DMS153 treated with DMSO at 0.1 percent for 48 hours (cell line): ENCODE measurements at regions not wholly inside any gene's neighbourhood (a gene's known extent, or its start where the extent isn't known, plus 50 kb on each side); places are given as distances from the start of the nearest gene placed in this dataset.

ENCODE experiments used
- DNase-seq: peaks from one replicate; lab custom pipeline; 2025; ENCODE audit not compliant: unreplicated experiment; lab: John Stamatoyannopoulos, UW

DNA sequence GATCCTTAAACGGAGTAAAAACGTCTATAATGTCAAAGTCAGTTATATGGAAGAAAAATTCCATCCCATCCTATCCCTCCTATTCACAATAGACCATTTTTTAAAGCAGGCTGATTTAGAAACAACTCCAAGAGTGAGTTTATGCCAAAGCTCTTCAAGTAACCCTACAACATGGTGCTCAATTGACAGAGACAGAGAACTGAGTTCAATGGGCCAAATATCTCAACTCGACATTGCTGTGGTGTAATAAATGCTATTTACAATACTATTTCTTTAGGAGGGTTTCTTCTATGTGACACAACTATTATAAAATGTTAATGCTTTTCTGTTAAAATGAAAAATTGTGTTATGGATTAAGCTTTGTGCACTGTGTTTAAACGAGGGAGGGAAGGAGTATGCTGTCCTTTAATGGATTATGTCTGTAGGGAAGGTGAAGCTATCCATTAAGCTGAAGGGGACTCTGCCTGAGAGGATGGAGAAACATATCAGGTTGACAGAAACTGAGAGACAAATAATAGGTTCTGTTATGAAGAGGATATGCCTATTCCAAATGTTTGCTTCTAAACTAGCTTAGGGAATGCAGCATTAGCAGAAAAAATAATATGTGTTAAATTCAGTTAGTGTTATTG lies 362.5 kb upstream of the CHRM3 start:
- no peak for DNase-seq

DNA sequence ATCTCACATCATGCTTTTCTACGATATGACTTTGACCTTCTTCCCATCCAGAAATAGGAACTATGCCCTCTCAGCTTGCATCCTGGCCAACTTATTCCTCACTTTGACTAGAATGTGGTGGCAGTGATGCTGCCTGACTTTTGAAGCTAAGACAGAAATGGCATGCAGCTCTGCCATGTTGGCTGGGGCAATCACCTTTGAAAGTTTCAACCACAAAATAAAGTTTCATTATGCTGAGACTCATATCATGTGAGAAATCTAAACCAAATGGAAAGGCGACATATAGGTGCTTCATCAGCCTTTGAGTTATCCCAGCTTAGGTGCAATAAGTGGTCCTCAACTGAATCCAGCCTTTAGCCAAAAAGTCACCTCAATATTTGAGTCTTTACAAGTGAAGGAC lies 370.0 kb upstream of the CHRM3 start:
- DNase-seq, result no peak

DNA sequence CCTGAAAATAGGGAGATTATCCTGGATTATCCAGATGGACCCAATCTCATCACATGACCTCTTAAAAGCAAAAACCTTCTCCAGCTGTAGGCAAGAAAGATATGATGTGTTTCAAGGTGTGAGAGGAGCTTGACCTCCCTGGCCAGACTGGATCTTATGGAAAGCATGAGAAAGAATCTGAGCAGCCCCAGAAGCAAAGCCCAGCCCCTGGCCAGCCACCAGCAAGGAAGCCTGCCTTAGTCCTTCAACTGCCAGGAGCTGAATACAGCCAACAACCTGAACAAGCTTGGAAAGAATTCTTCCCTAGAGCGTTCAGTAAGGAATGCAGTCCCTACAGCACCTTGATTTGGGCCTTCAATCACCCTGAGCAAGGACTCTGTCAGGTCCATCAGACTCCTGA lies 375.0 kb upstream of the CHRM3 start:
- no peak for DNase-seq

DNA sequence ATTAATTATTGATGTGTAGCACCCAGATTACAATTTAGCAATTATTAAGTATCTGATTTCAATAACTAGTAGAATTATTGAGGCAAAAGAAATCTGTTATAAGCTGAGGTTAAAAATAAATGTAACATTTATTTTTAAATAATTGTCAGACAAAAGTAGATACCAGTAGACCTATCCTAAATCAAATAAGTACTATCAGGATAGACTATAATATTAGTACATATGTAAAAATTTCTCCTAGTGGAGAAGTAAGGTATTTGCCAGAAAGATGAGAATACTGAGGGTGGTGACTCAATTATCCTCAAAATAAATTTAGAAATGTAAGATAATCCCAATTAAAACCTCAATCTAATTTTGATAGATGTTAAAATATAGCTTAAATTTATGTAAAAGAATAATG lies 377.8 kb upstream of the CHRM3 start:
- DNase-seq, result no peak

DNA sequence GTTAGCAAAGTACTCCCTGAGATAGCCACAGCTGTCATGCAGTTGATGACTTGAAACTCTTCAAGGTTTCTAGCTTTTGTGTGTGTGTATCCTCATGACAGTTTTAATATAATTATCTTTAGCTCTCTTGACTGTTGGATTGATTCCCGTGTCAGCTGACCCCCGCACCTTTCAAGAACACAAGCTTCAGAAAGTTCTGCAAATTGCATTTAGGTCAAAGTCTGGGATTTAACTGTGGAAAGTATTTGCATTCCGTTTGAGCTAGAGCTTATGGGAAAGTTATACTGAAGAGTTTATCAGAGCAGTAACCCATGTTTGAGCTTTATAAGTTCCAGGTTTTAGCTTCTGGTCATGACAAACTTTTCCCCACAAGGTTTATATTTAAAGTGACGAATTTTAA lies 380.1 kb upstream of the CHRM3 start:
- no peak for DNase-seq

DNA sequence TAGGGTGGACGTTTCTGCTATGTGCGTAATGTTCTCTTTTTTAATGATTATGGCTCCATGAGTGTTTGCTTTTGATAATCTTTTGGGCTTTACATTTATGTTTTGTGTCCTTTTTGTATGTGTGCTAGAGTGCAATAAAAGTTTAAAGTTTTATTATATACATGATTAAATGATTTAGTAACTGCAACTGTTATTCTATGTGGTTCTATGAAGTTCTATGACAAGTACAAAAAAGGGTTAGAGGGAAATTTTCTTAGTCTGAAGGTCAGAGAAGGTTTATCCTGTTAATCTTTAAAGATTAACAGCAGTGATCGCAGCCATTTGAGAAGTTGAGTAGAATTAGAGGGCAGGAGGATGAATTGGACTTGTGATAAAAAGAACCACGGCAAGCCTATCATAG lies 386.4 kb upstream of the CHRM3 start:
- DNase-seq, result no peak

DNA sequence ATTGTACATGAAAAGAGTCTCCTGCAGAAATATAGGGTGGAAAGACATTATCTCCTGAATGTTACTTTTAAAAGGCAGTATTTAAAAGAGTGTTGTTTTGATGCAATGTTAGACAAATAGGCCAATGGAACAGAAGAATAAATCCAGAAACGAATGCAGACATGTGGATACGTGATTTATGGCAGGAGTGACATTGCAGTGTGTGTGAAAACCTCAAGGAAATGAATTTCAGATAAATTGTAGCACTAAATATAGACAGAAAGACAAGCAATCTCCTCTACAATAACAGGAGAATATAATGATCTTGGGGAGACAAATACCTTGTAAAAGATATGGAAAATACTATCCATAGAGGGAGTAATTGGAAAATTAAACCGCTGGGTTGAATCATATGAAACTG lies 387.8 kb upstream of the CHRM3 start:
- DNase-seq, result no peak

DNA sequence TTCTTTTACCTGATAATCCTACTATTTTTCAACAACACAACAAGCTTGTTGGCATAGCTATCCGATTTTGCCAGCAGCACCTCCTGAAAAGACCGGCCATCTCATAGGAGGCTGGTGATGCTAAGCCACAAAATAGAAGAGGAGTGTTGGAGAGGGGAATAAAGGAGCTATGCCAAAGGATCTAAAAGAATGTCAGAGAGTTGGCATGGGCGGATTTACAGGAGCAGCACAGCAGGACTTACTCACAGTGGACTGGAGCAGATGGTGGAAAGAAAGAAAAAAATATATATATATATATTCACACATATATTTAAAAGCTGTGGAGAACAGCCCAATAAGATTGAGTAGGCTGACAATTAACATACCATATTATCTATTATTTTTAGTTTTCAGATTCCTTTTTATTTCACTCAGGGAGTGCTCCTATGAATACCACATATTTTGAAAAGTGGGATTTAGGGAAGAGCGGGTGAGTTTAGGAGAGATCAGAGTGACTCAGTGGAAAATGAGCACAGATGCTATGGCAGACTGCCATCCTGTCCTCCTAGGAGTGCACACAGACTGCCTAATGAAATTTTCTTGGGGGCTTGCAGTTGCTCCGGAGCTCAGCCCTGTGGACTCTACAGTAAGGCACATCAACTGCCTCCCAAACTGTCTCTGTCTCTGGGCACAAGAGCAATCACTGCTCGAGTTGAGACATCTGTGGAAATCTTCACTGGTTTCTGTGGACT lies 394.4 kb upstream of the CHRM3 start:
- no peak for DNase-seq

DNA sequence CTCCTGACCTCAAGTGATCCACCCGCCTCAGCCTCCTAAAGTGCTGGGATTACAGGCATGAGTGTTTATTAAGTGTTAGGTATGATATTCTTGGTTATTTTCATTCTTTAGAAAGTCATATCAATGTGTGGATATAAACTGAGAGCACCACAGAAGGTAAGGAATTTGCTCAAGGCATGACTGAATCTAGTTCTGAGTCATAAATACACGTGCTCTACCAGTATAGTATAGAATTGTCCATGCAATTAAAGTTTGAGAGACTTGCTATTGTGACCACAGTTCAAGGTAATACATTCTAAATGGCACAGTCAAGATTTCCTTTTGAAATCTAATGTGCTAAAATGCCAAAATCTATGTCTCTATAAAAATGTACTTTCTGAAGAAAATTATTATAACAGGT lies 401.1 kb upstream of the CHRM3 start:
- no peak for DNase-seq

DNA sequence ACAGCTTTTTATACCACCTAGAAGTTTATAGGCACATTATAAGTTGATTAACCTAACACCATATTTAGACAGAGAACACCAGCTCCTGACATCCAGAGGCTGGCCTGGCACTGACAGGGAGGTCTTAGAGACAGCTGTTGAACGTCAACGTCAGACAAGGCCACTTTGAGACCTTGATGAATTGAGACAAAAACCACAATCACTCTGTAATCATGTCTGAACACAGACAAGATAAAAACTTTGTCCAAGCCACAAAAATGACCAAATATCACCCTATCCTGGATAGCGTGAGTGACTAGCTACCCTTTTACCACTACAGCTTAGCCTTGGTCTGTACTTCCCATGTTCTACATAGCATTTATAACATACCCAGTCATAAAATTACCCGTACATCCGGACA lies 403.6 kb upstream of the CHRM3 start:
- DNase-seq, result no peak

DNA sequence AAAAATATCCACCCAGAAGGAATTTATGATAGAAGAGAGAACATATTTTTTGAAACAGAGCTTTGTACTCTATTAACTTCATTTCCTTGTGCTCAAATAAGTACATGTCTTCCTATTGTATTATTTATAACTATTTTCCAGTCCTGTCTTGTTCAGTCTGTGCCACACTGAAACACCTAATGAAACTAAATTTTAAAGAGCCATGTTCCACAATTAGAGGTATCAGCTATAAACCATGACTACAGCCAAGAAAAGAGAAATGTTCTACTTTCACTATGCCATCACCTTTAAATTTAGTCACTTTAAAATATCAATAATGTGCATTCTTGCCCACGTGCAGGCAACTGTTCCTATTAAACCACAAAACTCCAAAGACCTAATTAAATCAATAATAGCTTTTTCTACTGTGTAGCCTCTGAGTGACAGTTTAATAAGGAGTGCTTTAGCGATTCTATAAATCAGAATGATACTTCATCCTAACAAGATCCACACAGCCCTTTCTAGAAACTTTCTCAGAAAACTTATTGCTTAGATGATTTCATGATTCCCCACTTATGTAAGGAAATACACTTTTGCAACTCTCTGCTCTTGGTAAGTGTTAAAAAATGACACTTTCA lies 404.9 kb upstream of the CHRM3 start:
- DNase-seq, result no peak

DNA sequence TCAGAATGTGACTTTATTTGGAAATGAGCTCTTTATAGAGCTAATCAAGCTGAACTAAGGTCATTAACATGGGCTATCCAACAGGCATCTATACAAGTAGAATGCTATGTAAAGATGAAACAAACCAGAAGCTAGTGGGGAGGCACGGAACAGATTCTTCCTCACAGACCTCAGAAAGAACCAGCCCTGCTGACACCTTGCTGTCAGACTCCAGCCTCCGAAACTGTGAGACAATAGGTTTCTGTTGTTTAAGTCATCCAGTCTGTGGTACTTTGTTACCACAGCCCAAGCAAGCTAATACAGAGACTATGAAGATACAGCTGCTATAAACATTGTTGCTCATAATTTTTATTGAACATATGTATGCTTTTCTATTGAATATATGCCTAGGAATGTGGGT lies 406.3 kb upstream of the CHRM3 start:
- DNase-seq, result no peak

DNA sequence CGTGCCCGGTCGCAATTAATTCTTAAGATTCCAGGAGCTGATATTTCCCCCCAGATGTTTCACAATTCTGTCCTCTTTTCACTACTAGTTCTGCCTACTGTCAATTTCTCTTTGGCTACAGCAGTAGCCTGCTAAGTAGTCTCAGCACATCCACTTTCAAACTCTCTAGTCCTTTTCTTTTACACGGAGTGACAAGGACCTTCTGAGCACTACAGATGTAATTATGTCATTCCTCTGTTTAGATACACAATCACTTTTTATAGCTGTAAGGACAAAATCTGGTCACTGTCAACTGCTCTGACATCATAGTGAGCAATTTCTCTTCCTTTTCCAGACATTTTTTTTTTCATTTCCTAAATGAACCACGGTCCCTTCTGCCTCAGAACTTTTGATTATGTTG lies 421.7 kb upstream of the CHRM3 start:
- no peak for DNase-seq

DNA sequence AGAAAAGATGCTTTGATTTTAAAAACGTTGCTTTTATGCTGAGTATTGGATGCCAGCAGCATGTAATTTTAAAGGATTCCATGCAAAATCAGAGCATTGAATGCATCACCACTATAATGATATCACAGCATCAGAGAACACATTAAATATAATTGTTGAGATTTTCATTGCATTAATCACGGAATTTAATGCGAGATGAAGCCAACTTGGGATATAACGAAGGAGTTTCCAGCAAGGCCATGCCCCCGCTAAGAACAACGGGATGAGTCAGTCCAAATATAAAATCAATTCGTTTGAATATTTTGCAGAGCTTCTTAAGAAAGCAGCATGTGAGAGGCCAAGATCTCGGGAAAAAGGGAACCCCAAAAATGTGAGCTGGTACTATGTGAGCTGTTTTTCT lies 423.4 kb upstream of the CHRM3 start:
- no peak for DNase-seq

DNA sequence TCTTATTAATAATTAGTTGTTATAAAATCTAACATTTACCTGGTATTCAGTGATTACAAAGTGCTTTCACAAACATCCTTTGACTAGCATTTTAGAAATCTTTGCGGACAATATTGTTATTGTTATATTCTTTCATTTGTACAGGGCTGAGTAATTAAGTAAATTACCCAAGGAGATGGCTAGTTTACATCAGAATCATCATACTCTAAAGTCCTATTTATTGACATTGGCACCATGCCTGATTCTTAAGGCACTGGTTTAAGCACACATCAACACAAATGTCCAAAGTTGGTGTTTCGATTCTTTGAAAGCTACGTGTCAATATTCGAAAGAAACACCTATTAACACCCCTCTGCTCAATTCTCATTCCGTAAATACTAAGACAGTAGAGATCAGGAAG lies 424.6 kb upstream of the CHRM3 start:
- no peak for DNase-seq

DNA sequence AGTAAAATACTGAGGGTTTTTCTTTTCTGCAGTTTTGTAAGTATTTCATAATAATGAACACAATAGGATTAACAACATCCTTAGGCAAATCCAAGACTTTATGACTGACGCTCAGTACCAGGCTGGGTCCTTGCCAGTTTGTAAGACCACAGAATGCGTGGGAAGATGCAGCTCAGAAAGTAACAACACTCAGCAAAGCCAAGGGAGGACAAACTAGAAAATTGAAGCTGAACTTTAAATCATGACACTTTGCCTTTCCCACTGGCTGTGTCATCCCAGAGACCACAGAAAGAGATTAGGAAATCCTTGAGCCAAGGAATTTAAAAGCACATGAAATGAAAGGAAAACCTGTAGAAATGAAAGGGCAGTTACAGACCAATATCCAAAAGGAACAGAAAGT lies 426.3 kb upstream of the CHRM3 start:
- no peak for DNase-seq

DNA sequence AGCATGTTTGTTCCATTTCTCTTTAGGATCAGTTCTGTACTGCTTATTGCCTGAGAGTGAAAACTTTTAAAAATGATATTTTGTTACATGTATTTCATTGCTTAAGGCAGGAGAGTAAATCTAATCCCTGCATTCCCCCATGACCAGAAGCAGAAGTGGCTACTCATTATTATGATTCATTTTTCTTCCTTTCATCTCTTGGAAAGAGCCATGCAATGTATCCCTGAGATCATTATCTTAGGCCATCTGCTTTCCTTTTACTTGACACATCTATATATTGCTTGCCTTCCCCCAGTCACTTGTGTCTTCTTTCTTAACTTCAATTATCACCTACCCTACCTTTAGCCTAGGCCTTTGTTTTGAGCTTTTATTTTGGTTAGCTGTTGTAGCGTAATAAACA lies 430.4 kb upstream of the CHRM3 start:
- no peak for DNase-seq

DNA sequence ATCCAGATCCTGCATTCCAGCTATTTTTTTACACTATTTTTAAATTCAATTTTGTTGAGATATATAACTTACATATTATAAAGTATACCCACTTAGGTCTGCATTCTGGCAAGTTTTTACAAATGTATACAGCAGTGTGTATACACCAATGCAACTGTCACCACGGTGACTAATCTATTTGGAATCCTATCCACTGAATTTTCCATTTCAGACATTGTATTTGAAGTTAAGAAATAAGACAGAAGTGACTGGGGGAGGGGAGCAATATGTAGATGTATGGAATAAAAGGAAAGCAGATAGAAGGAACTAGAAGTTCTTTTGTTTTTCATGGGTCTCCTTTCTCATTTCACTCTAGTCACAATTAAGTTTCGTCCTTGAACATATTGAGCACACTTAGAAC lies 431.5 kb upstream of the CHRM3 start:
- DNase-seq, result no peak

DNA sequence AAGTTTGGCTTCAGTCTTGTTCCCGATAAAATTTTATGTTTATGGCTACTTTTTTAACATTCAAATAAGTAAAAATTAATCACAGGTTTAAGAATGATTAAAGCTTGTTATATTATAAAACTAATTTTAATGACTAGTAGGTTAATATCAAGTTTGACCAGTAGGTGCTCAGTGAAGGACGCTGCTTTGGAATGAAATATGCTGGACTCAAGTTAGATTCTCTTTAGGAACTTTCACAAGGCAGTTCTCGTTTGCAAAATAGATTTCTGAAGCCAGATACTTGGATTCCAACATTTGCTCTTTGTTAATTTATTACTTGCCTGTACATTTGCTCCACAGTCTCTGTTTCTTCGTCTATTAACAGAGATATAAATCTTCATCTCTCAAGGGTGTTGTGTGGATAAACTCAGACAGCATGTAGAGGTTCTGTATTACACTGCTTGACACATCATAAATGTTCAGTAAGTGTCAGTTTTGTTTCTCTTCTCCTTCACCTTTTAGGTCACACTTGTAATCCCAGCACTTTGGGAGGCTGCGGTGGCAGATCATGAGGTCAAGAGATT lies 432.8 kb upstream of the CHRM3 start:
- no peak for DNase-seq

DNA sequence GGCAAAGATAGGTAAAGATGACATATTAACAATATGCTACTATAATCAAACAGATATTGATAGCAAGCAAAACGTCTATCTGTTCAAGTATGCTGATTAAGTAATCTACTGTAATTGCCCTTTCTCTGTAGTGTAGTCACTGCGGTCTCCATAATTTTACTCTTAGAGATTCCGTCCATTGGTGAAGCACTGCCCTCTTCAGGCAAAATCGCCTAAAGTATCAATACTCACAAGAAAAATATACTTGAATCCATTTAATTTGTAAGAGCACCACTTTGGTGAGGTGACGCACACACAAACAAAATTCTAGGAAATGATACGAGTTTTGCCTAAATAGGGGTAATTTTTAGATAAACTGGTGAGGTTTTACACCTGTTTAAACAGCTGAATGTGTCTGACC lies 434.6 kb upstream of the CHRM3 start:
- no peak for DNase-seq

DNA sequence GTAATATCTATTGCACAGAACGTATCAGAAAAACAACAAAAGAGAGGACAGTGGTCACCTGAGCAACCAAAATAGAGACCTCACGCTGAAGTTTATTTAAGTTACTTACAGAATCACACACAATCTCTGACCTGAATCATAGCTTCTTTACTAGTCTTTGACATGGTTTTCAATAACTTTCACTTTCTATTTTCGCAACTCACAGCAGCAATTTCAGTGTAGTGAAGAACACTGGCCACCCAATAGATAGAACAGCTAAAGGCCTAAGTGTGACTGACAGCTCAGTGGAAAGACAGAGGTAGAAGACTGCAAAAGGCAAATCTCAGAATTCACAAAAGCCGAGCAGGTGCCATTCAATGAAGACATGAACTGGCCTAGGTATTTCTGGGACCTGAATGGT lies 435.6 kb upstream of the CHRM3 start:
- DNase-seq, result no peak

DNA sequence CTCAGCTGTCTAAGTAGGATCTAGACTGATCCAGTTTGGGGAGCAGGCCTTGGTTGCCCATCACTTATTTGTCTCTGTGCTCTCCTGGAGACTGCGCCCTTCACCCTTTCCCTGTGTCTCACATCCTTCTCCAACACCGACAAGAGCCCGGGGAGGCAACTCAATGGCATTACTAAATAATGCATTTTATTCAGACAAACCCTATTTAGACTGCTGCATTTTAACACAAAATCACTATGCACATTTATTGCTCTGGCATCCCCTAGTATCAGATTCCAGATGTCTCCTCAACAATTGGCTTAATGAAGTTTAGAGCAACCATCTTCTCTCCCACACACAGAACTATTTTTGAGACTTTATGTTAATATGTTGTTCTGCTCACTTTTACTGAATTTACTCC lies 436.4 kb upstream of the CHRM3 start:
- no peak for DNase-seq
